Left ventricle myocardium inferior (tissue), 1 donor: ENCODE measurements at regions not wholly inside any gene's neighbourhood (a gene's known extent, or its start where the extent isn't known, plus 50 kb on each side); places are given as distances from the start of the nearest gene placed in this dataset.

Experiments
- DNase-seq: peaks from one replicate; pipeline ENCODE4 v3.0.0-alpha.2; 2020
- H3K27ac ChIP-seq: fragments of 200-600 bp; replicated peaks from 2 replicates; pipeline ENCODE4 v1.8.0; 2021
- H3K27me3 ChIP-seq: fragments of 200-600 bp; 2 replicates; pipeline ENCODE4 v1.8.0; 2021; ENCODE audit warnings: low read depth
- H3K36me3 ChIP-seq: fragments of 200-600 bp; 2 replicates; pipeline ENCODE4 v1.8.0; 2021
- H3K4me1 ChIP-seq: fragments of 200-600 bp; 2 replicates; pipeline ENCODE4 v1.8.0; 2021
- H3K4me3 ChIP-seq: fragments of 200-600 bp; 2 replicates; pipeline ENCODE4 v1.8.0; 2021; ENCODE audit warnings: mild to moderate bottlenecking, moderate library complexity
- H3K9me3 ChIP-seq: fragments of 200-600 bp; replicated peaks from 2 replicates; pipeline ENCODE4 v1.8.0; 2021
- intact Hi-C: fragments of 100-400 bp; cut with micrococcal nuclease; formaldehyde crosslinking; loops from one replicate; pipeline ENCODE4 v1.11.0; 2022
- TF ChIP-seq, protein P1 (sequence below): fragments of 200-600 bp; IDR thresholded peaks from 2 replicates; pipeline ENCODE4 v1.8.0; 2021; ENCODE audit warnings: antibody characterized with exemption, mild to moderate bottlenecking, borderline replicate concordance
- donor health status: DM: no; HTN: yes; CAD: no; lungs with severe emphysema.

GRCh38 chr5:141772281-141772680 lies 90.3 kb upstream of the ARAP3 start:
- H3K36me3 ChIP-seq: no peaks in the 10 kb centered on the region
- H3K9me3 ChIP-seq: no peaks in the 10 kb centered on the region
- no peak overlapping the region for H3K27ac ChIP-seq
- H3K4me1 ChIP-seq: peaks cover 19% of the 10 kb centered on the region
- no peak overlapping the region for H3K4me3 ChIP-seq
- intact Hi-C loops: no loop called here
- no peaks in the 10 kb centered on the region for H3K27me3 ChIP-seq
- TF ChIP-seq, protein P1, sequence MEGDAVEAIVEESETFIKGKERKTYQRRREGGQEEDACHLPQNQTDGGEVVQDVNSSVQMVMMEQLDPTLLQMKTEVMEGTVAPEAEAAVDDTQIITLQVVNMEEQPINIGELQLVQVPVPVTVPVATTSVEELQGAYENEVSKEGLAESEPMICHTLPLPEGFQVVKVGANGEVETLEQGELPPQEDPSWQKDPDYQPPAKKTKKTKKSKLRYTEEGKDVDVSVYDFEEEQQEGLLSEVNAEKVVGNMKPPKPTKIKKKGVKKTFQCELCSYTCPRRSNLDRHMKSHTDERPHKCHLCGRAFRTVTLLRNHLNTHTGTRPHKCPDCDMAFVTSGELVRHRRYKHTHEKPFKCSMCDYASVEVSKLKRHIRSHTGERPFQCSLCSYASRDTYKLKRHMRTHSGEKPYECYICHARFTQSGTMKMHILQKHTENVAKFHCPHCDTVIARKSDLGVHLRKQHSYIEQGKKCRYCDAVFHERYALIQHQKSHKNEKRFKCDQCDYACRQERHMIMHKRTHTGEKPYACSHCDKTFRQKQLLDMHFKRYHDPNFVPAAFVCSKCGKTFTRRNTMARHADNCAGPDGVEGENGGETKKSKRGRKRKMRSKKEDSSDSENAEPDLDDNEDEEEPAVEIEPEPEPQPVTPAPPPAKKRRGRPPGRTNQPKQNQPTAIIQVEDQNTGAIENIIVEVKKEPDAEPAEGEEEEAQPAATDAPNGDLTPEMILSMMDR: no peak
- DNase-seq: no peak

DNA sequence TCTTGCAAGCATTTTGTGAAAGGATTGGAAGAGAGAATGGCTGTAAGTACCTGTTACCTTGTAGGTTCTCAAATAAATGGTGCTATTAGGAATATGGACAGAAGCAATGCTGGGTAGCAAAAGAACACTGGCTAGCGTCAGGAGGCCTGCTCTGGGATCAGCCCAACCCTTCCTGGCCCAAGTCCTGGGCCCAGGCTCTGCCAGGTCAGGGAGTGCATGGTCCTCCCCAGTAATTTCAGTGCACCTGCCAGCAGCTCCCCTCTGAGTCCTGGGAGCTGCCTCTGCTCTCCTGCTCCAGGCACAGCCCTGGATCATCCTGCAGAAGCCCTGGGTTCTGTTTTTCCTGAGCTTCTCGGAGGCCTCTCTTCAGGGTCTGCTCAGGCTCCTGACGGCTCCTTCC lies 89.5 kb upstream of the ARAP3 start:
- H3K9me3 ChIP-seq: no peaks in the 10 kb centered on the region
- no peak overlapping the region for H3K4me3 ChIP-seq
- peak overlapping the region; percentile 22 for H3K27ac ChIP-seq
- no peaks in the 10 kb centered on the region for H3K27me3 ChIP-seq
- TF ChIP-seq, protein P1: no peak
- no peaks in the 10 kb centered on the region for H3K36me3 ChIP-seq
- intact Hi-C loops: no loop called here
- DNase-seq: peak; percentile 35
- H3K4me1 ChIP-seq: peaks cover 19% of the 10 kb centered on the region

DNA sequence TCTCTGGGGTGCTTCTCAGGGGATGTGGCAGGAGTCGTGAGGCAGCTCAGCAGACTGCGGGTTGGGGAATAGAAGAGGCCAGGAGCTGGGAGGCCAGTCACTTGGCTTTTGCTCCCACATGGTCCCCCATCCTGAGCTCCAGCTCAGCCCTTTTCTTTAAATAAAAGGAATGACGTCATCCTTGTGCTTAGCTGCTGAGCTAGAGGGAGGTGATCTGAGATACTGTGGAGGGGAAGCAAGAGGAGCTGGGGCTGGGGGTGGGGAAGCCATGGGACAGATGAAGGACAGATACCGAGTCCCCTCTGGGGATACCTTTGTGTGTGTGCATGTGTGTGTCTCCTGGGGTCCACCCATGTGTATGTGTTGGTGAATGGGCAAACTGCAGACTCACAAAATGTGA lies 89.0 kb upstream of the ARAP3 start:
- H3K9me3 ChIP-seq: no peaks in the 10 kb centered on the region
- no peak overlapping the region for H3K27ac ChIP-seq
- intact Hi-C loops: no loop called here
- H3K4me1 ChIP-seq: peaks cover 19% of the 10 kb centered on the region
- DNase-seq: no peak
- no peak overlapping the region for H3K4me3 ChIP-seq
- H3K27me3 ChIP-seq: no peaks in the 10 kb centered on the region
- H3K36me3 ChIP-seq: no peaks in the 10 kb centered on the region
- TF ChIP-seq, protein P1: no peak

DNA sequence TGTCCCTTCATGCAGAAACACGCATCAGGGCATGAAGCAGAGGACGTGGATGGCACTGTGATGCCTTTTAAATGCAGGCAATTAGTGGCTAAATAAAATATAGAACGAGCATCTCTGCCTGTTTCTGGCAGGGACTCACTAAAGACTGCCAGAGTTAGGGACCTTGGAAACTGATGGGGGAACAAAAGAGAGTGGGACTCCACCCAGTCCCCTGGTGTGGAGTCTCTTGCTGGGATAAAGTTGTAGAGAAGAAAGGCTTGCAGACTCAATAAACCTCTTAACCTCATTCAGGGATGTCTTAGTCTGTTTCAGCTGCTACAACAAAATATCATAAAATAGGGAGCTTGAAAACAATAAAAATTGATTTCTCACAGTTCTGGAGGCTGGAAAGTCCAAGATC lies 87.6 kb upstream of the ARAP3 start:
- no peak for DNase-seq
- H3K9me3 ChIP-seq: no peaks in the 10 kb centered on the region
- peaks cover 19% of the 10 kb centered on the region for H3K4me1 ChIP-seq
- no peak overlapping the region for H3K4me3 ChIP-seq
- no peaks in the 10 kb centered on the region for H3K36me3 ChIP-seq
- TF ChIP-seq, protein P1: no peak
- intact Hi-C loops: no loop called here
- no peaks in the 10 kb centered on the region for H3K27me3 ChIP-seq
- H3K27ac ChIP-seq: no peak overlapping the region

GRCh38 chr5:141767671-141768070 lies 85.6 kb upstream of the ARAP3 start:
- intact Hi-C loops: no loop called here
- Histone ChIP-seq H3K27me3 (peaks cover 4% of the 10 kb centered on the region), H3K27ac (no peak overlapping the region), H3K4me1 (peaks cover 27% of the 10 kb centered on the region), H3K36me3 (no peaks in the 10 kb centered on the region), H3K4me3 (no peak overlapping the region), H3K9me3 (no peaks in the 10 kb centered on the region)
- TF ChIP-seq, protein P1: no peak
- DNase-seq: no peak

- H3K36me3 ChIP-seq: no peaks in the 10 kb centered on the region
- intact Hi-C loops: no loop called here
- DNase-seq: no peak
- H3K27me3 ChIP-seq: peaks cover 15% of the 10 kb centered on the region
- TF ChIP-seq, protein P1: no peak
- H3K4me1 ChIP-seq: peaks cover 21% of the 10 kb centered on the region
- no peaks in the 10 kb centered on the region for H3K9me3 ChIP-seq
- no peak overlapping the region for H3K4me3 ChIP-seq
- H3K27ac ChIP-seq: no peak overlapping the region
Measured at GRCh38 chr5:141765896-141766551, 84.0 kb upstream of the ARAP3 start.
